Activated naive CD4-positive, alpha-beta T cell treated with anti-CD3 and anti-CD28 coated beads, Interleukin-2, amount 50 U/mL, for 24 hours (primary cell): ENCODE measurements at regions not wholly inside any gene's neighbourhood (a gene's known extent, or its start where the extent isn't known, plus 50 kb on each side); places are given as distances from the start of the nearest gene placed in this dataset.

ENCODE experiments used
- H3K27ac Mint-ChIP-seq: one replicate; pipeline ENCODE4 v1.8.0; 2021; ENCODE audit warnings: mild to moderate bottlenecking, mixed read lengths
- H3K27me3 Mint-ChIP-seq: one replicate; pipeline ENCODE4 v1.8.0; 2021; ENCODE audit warnings: mixed read lengths
- H3K36me3 Mint-ChIP-seq: one replicate; pipeline ENCODE4 v1.8.0; 2021; ENCODE audit warnings: mixed read lengths
- H3K4me1 Mint-ChIP-seq: one replicate; pipeline ENCODE4 v1.8.0; 2021; ENCODE audit warnings: mixed read lengths
- H3K4me3 Mint-ChIP-seq: one replicate; pipeline ENCODE4 v1.8.0; 2021; ENCODE audit warnings: mild to moderate bottlenecking, mixed read lengths
- H3K9me3 Mint-ChIP-seq: one replicate; pipeline ENCODE4 v1.8.0; 2021; ENCODE audit warnings: mixed read lengths

DNA sequence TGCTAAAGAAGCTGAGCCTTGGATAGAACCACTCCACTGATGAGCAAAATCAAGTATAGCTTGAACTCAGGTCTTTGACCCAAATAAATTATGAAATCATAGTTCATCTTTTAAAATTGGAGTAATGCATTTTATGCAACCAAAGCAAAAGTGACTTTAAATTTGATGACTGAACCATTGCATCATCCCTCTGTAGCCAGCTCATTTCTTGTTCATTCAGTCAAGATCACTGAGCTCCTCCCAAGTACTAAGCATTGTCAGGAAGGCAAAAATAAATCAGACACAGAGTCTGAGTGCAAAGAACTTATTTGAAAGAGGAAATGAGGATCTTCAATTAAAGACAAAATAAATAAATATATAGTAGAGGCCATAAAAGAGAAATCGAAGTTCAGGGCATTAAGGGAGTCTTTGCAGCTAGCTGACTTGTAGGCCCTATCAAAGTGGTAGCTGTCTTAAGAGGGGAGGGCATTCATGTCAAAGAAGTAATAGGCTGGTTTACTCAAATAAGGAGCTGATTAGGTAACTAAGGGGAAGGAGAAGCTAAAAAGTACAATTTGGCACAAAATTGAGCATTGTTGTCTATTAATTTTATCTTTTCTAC is 411.8 kb downstream of the MTX2 start:
- Mint-ChIP-seq H3K9me3 (no peaks in the 10 kb centered on the region), H3K27me3 (peaks cover 12% of the 10 kb centered on the region), H3K4me1 (no peaks in the 10 kb centered on the region), H3K4me3 (no peak overlapping the region), H3K27ac (no peak overlapping the region), H3K36me3 (no peaks in the 10 kb centered on the region)

DNA sequence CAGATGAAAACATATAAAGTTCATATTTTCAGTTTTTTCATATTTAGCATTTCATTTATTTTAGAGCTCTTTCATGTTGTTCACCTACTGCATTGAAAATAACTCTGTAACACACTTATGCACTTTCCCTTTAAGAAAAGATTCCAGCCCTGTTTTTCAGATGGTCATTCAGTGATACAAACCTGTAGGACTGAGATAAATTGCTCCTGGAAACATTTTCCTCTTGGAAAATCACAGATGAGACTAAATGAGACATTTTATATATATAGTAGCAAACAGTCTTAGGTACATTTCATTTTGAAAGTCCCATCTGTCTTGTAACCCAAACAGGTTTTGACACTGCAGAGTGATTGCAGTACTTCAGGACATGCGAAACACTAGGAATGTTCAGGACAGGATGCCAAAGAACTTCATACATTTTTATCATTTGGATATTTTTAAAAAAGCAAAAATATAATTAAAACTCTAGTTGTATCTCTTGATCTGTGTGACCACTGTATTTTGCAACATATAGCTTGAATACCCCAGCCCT is 412.4 kb downstream of the MTX2 start:
- Mint-ChIP-seq H3K36me3 (no peaks in the 10 kb centered on the region), H3K27me3 (peaks cover 12% of the 10 kb centered on the region), H3K4me3 (no peak overlapping the region), H3K27ac (no peak overlapping the region), H3K9me3 (no peaks in the 10 kb centered on the region), H3K4me1 (no peaks in the 10 kb centered on the region)

DNA sequence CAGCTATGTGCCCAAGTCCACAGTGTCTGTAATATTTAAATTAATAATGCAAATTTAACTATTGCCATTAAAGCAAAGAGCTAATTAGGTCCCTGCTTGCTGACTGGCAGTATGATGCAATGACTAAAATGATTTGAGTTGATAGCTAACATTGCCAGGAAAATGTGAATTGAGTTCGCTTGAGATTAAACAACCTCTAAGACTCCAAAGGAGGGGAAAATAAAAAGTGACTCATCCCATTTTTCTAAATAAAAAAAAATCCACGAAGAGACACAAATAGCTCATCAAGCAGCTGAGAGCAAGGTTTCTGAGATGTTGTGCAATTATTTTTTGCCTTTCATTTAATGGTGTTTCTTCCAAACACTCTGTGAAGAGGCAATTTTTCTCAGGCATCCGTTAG is 413.0 kb downstream of the MTX2 start:
- Mint-ChIP-seq H3K4me3 (no peak overlapping the region), H3K9me3 (no peaks in the 10 kb centered on the region), H3K36me3 (no peaks in the 10 kb centered on the region), H3K27ac (no peak overlapping the region), H3K27me3 (peaks cover 12% of the 10 kb centered on the region), H3K4me1 (no peaks in the 10 kb centered on the region)

- Mint-ChIP-seq H3K36me3 (no peaks in the 10 kb centered on the region), H3K27me3 (peaks cover 13% of the 10 kb centered on the region), H3K27ac (no peak overlapping the region), H3K9me3 (no peaks in the 10 kb centered on the region), H3K4me3 (no peak overlapping the region), H3K4me1 (no peaks in the 10 kb centered on the region)
Observed at GRCh38 chr2:176683618-176684111, 414.4 kb downstream of the MTX2 start.

- Mint-ChIP-seq H3K36me3 (no peaks in the 10 kb centered on the region), H3K9me3 (no peaks in the 10 kb centered on the region), H3K27me3 (peaks cover 10% of the 10 kb centered on the region), H3K4me3 (no peak overlapping the region), H3K4me1 (no peaks in the 10 kb centered on the region), H3K27ac (no peak overlapping the region)
Observed at GRCh38 chr2:176685908-176686307, 416.7 kb downstream of the MTX2 start.

DNA sequence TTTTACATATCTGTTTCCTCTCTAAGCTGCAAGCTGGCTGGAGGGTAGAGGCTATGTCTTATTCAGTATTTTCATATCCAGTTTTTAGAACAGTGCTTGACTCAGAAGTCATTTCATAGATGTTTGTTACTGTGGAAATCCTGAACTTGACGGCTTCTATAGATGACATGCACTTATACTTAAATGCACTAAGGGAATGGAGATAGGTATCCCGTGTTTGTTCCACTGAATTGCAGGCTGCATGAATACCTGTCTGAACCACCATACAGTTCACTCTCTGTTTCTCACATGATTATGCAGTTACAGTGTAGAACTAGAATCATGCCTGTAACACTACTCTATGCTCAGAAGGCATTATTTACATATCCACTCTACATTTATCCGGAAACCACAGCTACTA is 417.1 kb downstream of the MTX2 start:
- Mint-ChIP-seq H3K27ac (no peak overlapping the region), H3K27me3 (peaks cover 10% of the 10 kb centered on the region), H3K9me3 (no peaks in the 10 kb centered on the region), H3K4me1 (no peaks in the 10 kb centered on the region), H3K36me3 (no peaks in the 10 kb centered on the region), H3K4me3 (no peak overlapping the region)

DNA sequence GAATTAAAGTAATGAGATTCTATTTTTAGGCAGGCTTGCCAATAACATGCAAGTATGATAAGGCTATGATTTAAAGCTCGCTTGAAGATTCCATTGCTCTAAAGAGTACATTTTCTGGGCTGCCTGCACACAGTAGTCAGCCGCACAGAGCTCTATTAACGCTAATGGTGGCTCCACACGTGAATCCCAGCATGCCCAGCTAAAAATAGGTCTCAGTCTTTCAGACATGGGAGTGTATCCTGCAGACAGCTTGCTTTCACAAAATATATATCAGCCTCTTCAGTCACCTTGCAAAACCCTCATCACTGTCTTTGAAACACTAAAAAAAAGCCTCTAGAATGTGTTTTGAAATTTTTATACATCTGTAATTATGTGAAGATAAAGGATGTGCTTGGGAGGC is 418.1 kb downstream of the MTX2 start:
- Mint-ChIP-seq H3K27me3 (peaks cover 10% of the 10 kb centered on the region), H3K4me3 (no peak overlapping the region), H3K4me1 (no peaks in the 10 kb centered on the region), H3K9me3 (no peaks in the 10 kb centered on the region), H3K36me3 (no peaks in the 10 kb centered on the region), H3K27ac (no peak overlapping the region)

- Mint-ChIP-seq H3K9me3 (no peaks in the 10 kb centered on the region), H3K27me3 (peaks cover 10% of the 10 kb centered on the region), H3K36me3 (no peaks in the 10 kb centered on the region), H3K4me3 (no peak overlapping the region), H3K4me1 (no peaks in the 10 kb centered on the region), H3K27ac (no peak overlapping the region)
Observed at GRCh38 chr2:176687944-176688343, 418.7 kb downstream of the MTX2 start.

GRCh38 chr2:176689711-176690110 is 420.5 kb downstream of the MTX2 start:
- no peak overlapping the region for H3K27ac Mint-ChIP-seq
- no peaks in the 10 kb centered on the region for H3K9me3 Mint-ChIP-seq

DNA sequence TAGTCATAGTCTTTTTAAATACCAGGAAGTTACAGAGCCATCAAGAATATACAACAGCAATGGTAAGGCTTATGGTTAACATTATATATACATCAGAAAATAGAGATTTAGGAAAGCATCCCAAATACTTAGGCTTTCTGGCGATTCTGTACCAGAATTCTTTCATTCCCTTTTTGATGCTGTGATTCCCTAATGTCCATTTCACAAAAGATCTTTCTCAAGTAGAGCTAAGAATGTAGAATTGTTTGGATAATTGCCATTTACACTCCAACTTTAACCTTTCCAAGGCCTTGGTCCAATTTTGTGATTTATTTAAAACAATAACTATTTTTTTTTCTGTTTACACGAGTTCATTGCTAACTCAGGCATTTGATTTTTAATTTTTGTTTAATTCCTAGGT is 422.2 kb downstream of the MTX2 start:
- Mint-ChIP-seq H3K27me3 (peaks cover 11% of the 10 kb centered on the region), H3K36me3 (no peaks in the 10 kb centered on the region), H3K27ac (no peak overlapping the region), H3K4me1 (no peaks in the 10 kb centered on the region), H3K9me3 (no peaks in the 10 kb centered on the region), H3K4me3 (no peak overlapping the region)

More at GRCh38 chr2:176689711-176690110, 420.5 kb downstream of the MTX2 start:
- Mint-ChIP-seq H3K4me3 (no peak overlapping the region), H3K4me1 (no peaks in the 10 kb centered on the region), H3K36me3 (no peaks in the 10 kb centered on the region), H3K27me3 (peaks cover 10% of the 10 kb centered on the region)

GRCh38 chr2:176692533-176692932 is 423.3 kb downstream of the MTX2 start:
- Mint-ChIP-seq H3K4me1 (no peaks in the 10 kb centered on the region), H3K36me3 (no peaks in the 10 kb centered on the region), H3K9me3 (no peaks in the 10 kb centered on the region), H3K4me3 (no peak overlapping the region), H3K27me3 (peaks cover 15% of the 10 kb centered on the region), H3K27ac (no peak overlapping the region)

DNA sequence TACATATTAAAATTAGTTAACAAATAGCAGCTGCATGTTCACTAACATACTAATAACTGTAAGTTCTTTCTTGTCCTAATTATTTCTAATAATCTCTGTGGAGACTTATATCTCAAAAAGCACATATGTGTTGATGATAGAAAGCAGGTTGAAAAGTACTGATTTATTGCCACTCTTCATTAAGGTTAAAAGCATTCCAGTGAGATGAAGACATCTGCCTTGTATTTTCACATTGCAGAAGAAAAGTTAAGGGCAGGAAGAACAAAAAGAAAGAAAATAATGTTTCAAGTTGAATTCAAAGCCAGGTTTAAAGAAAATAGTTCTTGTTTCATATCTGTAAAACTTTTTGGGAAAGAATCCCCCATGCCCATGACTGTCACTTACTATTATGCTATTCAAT is 429.9 kb downstream of the MTX2 start:
- Mint-ChIP-seq H3K27ac (no peak overlapping the region), H3K4me3 (no peak overlapping the region), H3K9me3 (no peaks in the 10 kb centered on the region), H3K4me1 (no peaks in the 10 kb centered on the region), H3K36me3 (no peaks in the 10 kb centered on the region), H3K27me3 (peaks cover 19% of the 10 kb centered on the region)

DNA sequence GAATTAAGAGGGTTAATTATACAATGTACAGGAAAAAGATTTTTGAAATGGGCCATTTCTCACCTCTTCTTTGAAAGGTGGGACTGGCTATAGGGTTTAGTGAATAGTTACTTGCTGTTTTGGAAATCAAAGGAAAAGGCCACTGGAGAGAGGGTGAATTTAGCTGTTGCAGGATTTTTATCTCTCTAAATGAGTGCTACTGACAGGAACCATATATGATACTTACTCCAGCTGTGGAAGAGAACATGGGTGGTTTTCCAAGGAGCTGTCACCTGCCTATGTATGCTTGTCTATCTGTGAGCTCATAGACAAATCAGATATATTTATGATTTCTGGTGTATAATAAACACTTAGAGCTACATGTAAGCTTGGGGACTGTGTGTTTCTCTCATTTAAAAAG is 430.4 kb downstream of the MTX2 start:
- no peaks in the 10 kb centered on the region for H3K9me3 Mint-ChIP-seq
- H3K4me3 Mint-ChIP-seq, result no peak overlapping the region
- no peak overlapping the region for H3K27ac Mint-ChIP-seq
- H3K36me3 Mint-ChIP-seq, result no peaks in the 10 kb centered on the region
- peaks cover 18% of the 10 kb centered on the region for H3K27me3 Mint-ChIP-seq
- H3K4me1 Mint-ChIP-seq, result no peaks in the 10 kb centered on the region

GRCh38 chr2:176702131-176702530 is 432.9 kb downstream of the MTX2 start:
- Mint-ChIP-seq H3K4me1 (no peaks in the 10 kb centered on the region), H3K27ac (no peak overlapping the region), H3K4me3 (no peak overlapping the region), H3K36me3 (no peaks in the 10 kb centered on the region), H3K9me3 (no peaks in the 10 kb centered on the region), H3K27me3 (peaks cover 13% of the 10 kb centered on the region)

DNA sequence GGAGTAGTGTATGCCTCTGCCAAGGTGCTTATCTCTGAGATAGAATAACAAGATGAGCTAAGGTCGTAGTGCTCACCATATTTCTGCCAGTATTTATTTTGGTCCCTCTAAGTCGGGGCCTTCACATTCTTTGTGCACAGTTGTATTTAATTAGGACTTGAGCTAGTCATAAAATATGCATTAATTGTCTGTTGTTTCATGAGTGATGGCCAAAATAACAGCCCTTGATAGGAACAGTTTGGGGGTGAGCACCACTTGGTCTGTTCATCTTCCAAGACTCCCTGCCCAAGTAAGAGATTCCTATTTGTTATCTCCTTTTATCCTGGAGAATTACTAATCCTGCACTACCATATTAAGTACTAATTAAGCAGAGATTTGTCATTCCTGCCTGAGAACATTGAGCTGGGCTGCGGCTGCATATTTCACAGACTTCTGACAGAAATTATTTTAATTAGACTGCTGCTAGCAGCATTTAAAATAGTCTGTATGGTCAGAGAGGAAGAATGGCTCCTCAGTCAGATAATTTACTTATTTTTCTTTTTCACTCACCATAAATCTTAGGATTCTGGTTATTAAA is 435.1 kb downstream of the MTX2 start:
- Mint-ChIP-seq H3K27ac (no peak overlapping the region), H3K4me1 (no peaks in the 10 kb centered on the region), H3K4me3 (no peak overlapping the region), H3K36me3 (no peaks in the 10 kb centered on the region), H3K9me3 (no peaks in the 10 kb centered on the region), H3K27me3 (peaks cover 12% of the 10 kb centered on the region)

GRCh38 chr2:176709149-176709951 is 440.1 kb downstream of the MTX2 start:
- Mint-ChIP-seq H3K27me3 (peaks cover 15% of the 10 kb centered on the region), H3K36me3 (no peaks in the 10 kb centered on the region), H3K27ac (no peak overlapping the region), H3K4me3 (no peak overlapping the region), H3K9me3 (no peaks in the 10 kb centered on the region), H3K4me1 (no peaks in the 10 kb centered on the region)
